ENCODE measurements at regions not wholly inside any gene's neighbourhood (a gene's known extent, or its start where the extent isn't known, plus 50 kb on each side); places are given as distances from the start of the nearest gene placed in this dataset.
A peak's percentile ranks its signal among the peaks of the same experiment; 100 is the strongest.
"Not testable (repeated sequence)": the region's sequence is repeated elsewhere in the genome, so short reads cannot be mapped to it uniquely, and the experiment has no call there.

DNA sequence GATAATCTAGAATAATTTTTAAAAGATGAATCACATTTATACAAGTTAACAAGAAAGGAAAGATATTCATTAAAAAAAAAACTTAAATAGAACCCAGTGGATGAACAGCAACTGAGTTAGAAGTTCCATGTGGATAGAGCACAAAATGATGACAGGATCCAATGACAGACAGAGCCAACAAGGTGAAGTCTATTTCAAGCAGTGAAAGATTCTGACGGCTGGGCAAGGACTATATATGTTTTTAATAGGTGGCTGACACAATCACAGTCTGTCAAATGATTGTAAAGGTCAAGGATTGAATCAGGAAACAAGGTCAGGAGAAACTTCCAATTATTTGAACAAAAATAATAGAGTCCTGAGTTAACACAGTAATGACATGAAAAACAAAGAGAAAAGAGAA, 1460.0 kb upstream of the CDH8 start:
- no peak for DNase-seq (ENCODE audit: low read depth)

DNA sequence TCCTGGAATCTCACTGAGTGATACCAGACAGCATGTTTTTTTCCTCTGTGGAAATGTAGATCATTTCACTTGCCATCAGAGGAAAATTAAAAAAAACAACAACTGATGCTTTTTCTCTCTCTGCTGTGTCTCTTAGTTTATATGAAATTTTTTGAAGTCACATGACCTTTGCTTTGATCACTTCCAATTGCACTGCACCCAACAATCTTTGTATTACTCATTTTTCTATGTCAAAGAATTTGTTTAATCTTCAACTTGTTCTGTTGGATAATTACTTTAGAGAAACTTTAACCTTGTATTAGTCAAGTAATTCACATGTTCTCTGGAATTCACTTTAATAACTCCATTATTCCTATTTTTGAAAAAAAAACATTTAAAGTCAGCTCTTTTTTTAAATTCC, 1452.7 kb upstream of the CDH8 start:
- DNase-seq (ENCODE audit: low read depth) = no peak

DNA sequence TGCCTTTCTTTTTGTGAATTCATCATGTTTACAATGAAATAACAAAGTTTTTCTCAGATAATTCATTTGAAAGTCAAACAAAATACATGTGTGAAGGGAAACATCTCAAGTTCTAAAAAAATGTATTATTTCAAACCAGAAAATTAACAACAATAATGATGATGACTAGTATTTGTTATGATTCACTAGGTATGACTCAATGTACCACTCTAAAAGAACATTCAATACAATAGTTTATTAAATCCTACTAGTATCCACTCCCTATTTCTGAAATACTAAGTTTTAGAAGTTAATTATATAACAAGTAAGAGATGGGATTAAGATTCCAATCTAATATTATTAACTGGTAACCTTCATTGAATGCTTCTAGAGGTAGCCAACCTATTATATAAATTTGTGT, 1444.8 kb upstream of the CDH8 start:
- no peak for DNase-seq (ENCODE audit: low read depth)

- DNase-seq (ENCODE audit: low read depth) = no peak
Measured at GRCh38 chr16:63473725-63474124, 1437.5 kb upstream of the CDH8 start.

- no peak for DNase-seq (ENCODE audit: low read depth)
Measured at GRCh38 chr16:63467513-63467912, 1431.3 kb upstream of the CDH8 start.

DNA sequence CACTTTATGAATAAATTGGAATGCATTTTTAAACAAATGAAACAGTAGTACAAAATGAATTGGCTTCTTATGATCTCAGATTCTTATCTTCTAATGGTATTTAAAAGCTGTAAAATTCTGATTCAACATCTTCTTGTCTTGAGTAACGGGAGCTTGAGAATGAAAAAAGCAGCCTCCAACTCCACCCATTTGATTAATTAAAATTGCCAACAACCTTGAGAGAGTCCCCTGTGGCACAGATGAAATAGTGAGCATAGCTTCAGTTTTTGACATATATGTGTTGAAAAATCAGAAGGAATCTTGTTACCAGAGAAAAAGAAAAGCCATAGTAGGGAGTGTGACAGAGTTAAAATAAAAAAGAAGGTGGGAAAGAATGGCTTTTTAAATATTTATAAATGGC, 1426.1 kb upstream of the CDH8 start:
- DNase-seq (ENCODE audit: low read depth) = no peak

- peak; percentile 3 for DNase-seq (ENCODE audit: low read depth)
Measured at GRCh38 chr16:63461248-63461841, 1425.1 kb upstream of the CDH8 start.

DNA sequence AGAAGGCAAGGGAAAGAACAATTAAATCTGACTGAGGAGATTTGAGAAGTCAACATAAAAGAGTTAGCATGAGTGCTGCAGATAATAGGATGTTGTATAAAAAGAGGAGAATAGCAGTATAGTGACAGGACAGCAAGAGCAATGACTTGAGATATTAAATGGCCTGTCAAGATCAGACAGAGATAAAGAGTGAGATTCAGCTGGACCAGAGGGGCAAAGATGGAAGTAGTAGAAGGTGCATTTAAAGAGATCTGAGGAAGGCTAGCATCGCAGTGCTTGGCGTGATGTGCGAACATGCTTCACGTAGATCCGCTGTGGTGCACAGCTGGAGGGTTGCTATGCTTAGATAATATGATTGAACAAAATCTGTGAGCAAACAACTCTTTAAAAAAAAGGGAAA, 1422.6 kb upstream of the CDH8 start:
- no peak for DNase-seq (ENCODE audit: low read depth)

DNA sequence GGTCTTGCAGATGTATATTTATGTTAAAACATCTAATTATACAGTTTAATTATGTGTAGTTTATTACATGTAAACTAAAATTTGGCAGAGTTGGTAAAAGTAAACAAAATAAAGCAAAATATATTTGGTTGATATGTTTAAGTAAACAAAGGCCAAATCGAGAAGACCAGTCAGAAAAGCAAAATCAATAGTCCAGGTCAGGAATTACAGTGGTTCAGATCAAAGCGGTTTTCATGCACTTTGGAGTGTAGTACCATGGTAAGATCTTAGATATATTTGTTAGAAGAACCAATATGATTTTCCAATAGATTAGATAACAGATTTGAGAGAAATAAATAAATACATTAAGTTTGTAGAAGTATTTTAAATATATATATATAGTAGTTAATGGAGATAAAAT, 1421.6 kb upstream of the CDH8 start:
- no peak for DNase-seq (ENCODE audit: low read depth)

GRCh38 chr16:63453261-63453660, 1417.0 kb upstream of the CDH8 start:
- DNase-seq (ENCODE audit: low read depth) = no peak

DNA sequence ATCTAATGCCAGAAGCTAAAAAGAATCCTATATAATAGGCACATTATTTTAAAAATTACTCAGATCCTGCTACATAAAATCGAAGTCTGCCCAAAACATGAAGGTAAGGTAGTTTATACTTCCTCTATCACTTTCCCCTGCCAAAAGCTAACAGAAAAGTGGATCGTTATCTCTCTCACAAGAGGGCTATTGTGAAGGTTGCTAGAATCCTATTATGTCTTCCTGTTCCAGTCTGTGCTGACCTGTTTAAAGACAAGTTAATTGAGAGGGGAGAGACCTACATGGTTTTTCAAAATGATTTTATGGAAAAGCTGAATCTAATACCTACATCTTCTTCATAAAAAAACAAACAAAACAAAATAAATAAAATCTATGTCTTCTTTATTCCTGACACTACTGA, 1410.9 kb upstream of the CDH8 start:
- no peak for DNase-seq (ENCODE audit: low read depth)

GRCh38 chr16:63442246-63442645, 1406.0 kb upstream of the CDH8 start:
- DNase-seq (ENCODE audit: low read depth) = no peak

GRCh38 chr16:63426275-63426870, 1390.1 kb upstream of the CDH8 start:
- no peak for DNase-seq (ENCODE audit: low read depth)

GRCh38 chr16:63422715-63423114, 1386.5 kb upstream of the CDH8 start:
- no peak for DNase-seq (ENCODE audit: low read depth)

- no peak for DNase-seq (ENCODE audit: low read depth)
Measured at GRCh38 chr16:63416712-63417111, 1380.5 kb upstream of the CDH8 start.

- DNase-seq (ENCODE audit: low read depth) = no peak
Measured at GRCh38 chr16:63415014-63415413, 1378.8 kb upstream of the CDH8 start.

GRCh38 chr16:63410594-63410993, 1374.4 kb upstream of the CDH8 start:
- DNase-seq (ENCODE audit: low read depth) = no peak

- DNase-seq (ENCODE audit: low read depth) = no peak
Measured at GRCh38 chr16:63403792-63404191, 1367.6 kb upstream of the CDH8 start.

DNA sequence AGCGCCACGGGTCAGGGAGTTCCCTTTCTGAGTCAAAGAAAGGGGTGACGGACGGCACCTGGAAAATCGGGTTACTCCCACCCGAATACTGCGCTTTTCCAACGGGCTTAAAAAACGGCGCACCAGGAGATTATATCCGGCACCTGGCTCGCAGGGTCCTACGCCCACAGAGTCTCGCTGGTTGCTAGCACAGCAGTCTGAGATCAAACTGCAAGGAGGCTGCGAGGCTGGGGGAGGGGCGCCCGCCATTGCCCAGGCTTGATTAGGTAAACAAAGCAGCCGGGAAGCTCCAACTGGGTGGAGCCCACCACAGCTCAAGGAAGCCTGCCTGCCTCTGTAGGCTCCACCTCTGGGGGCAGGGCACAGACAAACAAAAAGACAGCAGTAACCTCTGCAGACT, 1352.0 kb upstream of the CDH8 start:
- DNase-seq (ENCODE audit: low read depth) = not testable (repeated sequence)

DNA sequence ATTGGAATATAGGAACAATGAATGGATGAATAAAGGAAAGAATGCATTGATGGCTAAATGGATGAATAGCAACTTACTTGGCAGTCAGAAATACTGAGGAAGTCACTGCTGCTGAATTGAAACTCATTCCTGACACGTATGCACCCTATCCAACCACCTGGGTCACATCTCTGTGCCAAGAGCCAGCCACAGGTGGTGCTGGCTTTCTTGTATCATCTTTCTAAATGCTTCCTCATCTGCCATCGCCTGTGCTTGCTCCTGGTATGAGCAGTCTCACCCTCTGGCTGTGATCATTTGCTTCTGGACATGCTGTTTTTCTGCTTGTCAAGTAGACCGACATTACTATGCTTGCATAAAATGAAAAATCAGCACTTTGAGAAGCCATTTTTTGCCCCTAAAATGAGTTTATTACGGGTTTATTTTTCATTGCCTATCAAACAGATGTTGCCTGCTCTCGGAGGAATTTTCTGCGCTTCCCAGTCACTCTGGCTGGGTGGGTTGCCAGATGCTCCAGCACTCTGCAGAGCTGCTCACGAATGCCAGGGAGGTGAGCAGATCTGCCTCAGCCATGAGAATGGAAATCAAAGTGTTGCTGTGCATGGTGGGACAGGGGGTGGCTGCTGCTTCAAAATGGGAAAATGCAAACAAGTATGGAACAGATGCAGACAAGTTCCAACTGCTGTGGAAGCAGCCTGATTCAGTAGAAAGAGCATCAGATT, 1349.6 kb upstream of the CDH8 start:
- no peak for DNase-seq (ENCODE audit: low read depth)

DNA sequence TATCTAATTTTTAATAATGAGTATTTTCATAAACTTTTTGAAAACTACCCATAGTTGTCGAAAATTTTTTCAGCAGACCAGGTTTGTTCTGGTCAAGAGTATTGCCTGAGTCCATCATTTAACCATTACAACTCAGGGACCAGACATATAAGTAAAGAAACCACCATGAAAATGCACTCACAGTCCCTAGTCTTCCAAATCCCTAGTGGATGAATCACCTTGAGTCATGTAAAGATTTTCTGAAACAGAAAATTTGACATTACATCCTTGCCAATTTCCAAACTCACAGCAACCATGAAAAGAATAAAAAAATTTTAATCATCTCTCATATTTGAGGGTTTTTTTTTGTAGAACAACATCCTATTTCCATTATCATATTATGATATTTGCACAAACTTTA, 1337.5 kb upstream of the CDH8 start:
- no peak for DNase-seq (ENCODE audit: low read depth)

- no peak for DNase-seq (ENCODE audit: low read depth)
Measured at GRCh38 chr16:63372815-63373214, 1336.6 kb upstream of the CDH8 start.

DNA sequence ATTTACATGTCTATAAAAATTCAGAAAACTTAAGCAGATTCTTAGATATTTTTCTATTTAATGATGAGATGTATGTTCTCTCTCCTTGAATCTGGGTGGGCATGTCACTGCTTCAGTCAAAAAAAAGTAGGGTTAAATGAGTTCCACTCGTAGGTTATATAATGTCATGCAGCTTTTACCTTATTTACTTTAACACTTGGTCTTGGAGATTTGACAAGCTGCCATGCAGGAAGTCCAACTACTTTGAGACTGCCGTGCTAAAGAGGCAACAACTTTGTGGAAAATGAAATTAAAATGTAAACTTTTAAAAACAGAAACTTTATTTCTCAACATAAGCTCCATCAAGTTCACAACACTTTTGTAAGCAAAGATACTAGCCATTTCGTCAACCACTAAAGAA, 1336.0 kb upstream of the CDH8 start:
- no peak for DNase-seq (ENCODE audit: low read depth)

Data from amniotic epithelial cell (primary cell).